Neural cell (in vitro differentiated cells): ENCODE measurements at regions not wholly inside any gene's neighbourhood (a gene's known extent, or its start where the extent isn't known, plus 50 kb on each side); places are given as distances from the start of the nearest gene placed in this dataset.
"Not testable (repeated sequence)": the region's sequence is repeated elsewhere in the genome, so short reads cannot be mapped to it uniquely, and the experiment has no call there.

Experiments used
- H2AFZ ChIP-seq: fragments of 200-600, 300-800 bp; sonication (generic), shearing (Covaris generic); 2 replicates; pipeline ENCODE4 v1.6.0; 2014; ENCODE audit warnings: low read depth, mild to moderate bottlenecking, antibody characterized with exemption, low read length, moderate library complexity
- H3F3A ChIP-seq: fragments of 200-600 bp; shearing (Covaris generic); 2 replicates; pipeline ENCODE4 v1.6.1; 2016; ENCODE audit warnings: mild to moderate bottlenecking, moderate library complexity, mixed read lengths, antibody characterized with exemption, low read length; ENCODE audit not compliant: insufficient read depth, poor library complexity, severe bottlenecking
- H3K27ac ChIP-seq: fragments of 200-600, 300-800 bp; sonication (generic), shearing (Covaris generic); 2 replicates; pipeline ENCODE4 v1.5.1; 2014; ENCODE audit warnings: mild to moderate bottlenecking, low read length, moderate library complexity
- H3K27me3 ChIP-seq: fragments of 300-800, 200-600 bp; sonication (generic), shearing (Covaris generic); 2 replicates; pipeline ENCODE4 v1.6.0; 2014; ENCODE audit warnings: mild to moderate bottlenecking, low read depth, low read length, moderate library complexity; ENCODE audit not compliant: insufficient read depth
- H3K36me3 ChIP-seq: fragments of 300-800, 200-600 bp; sonication (generic), shearing (Covaris generic); 2 replicates; pipeline ENCODE4 v1.5.1; 2014; ENCODE audit warnings: mild to moderate bottlenecking, antibody characterized with exemption, low read length, moderate library complexity; ENCODE audit not compliant: insufficient read depth
- H3K4me2 ChIP-seq: fragments of 300-800, 200-600 bp; sonication (generic), shearing (Covaris generic); 2 replicates; pipeline ENCODE4 v1.6.0; 2014; ENCODE audit warnings: mild to moderate bottlenecking, low read length
- H3K4me3 ChIP-seq: fragments of 300-800, 200-600 bp; sonication (generic), shearing (Covaris generic); 2 replicates; pipeline ENCODE4 v1.5.1; 2014; ENCODE audit warnings: mild to moderate bottlenecking, low read length, moderate library complexity
- H3K79me2 ChIP-seq: fragments of 200-600 bp; shearing (Covaris generic); replicated peaks from 2 replicates; pipeline ENCODE4 v1.6.0; 2014; ENCODE audit warnings: mild to moderate bottlenecking, low read length, moderate library complexity; ENCODE audit not compliant: insufficient read depth
- H3K9ac ChIP-seq: fragments of 300-800, 200-600 bp; sonication (generic), shearing (Covaris generic); 2 replicates; pipeline ENCODE4 v1.6.1; 2016; ENCODE audit warnings: mild to moderate bottlenecking, low read length, mixed read lengths
- H3K9me2 ChIP-seq: fragments of 200-600 bp; shearing (Covaris generic); 2 replicates; pipeline ENCODE4 v1.6.1; 2016; ENCODE audit warnings: mild to moderate bottlenecking, low read length, mixed read lengths; ENCODE audit not compliant: insufficient read depth
- H3K9me3 ChIP-seq: fragments of 200-600, 300-800 bp; sonication (generic), shearing (Covaris generic); 2 replicates; pipeline ENCODE4 v1.6.1; 2016; ENCODE audit warnings: mild to moderate bottlenecking, mixed run types, low read length, moderate library complexity, mixed read lengths
- H4K20me1 ChIP-seq: fragments of 200-600 bp; shearing (Covaris generic); 2 replicates; pipeline ENCODE4 v1.6.1; 2016; ENCODE audit warnings: mild to moderate bottlenecking, mixed run types; ENCODE audit not compliant: insufficient read depth
- CTCF ChIP-seq: fragments of 450-650 bp; IDR thresholded peaks from 2 replicates; pipeline ENCODE4 v1.5.1; 2014; ENCODE audit warnings: antibody characterized with exemption, mild to moderate bottlenecking, moderate library complexity; ENCODE audit not compliant: poor library complexity, severe bottlenecking
- EP300 ChIP-seq: fragments of 450-650 bp; conservative IDR thresholded peaks from 2 replicates; pipeline ENCODE4 v1.6.1; 2014; ENCODE audit warnings: antibody characterized with exemption, mild to moderate bottlenecking, moderate library complexity; ENCODE audit not compliant: poor library complexity, severe bottlenecking
- EZH2 ChIP-seq: fragments of 200-600, 300-800 bp; shearing (Covaris generic), sonication (generic); IDR thresholded peaks from 2 replicates; pipeline ENCODE4 v1.6.1; 2014; ENCODE audit warnings: antibody characterized with exemption, low read length, borderline replicate concordance, mild to moderate bottlenecking; ENCODE audit not compliant: insufficient read depth, poor library complexity, severe bottlenecking
- MXI1 ChIP-seq: fragments of 450-650 bp; conservative IDR thresholded peaks from 2 replicates; pipeline ENCODE4 v1.6.1; 2014; ENCODE audit warnings: antibody characterized with exemption, mild to moderate bottlenecking; ENCODE audit not compliant: poor library complexity, severe bottlenecking
- POLR2AphosphoS5 ChIP-seq: IDR thresholded peaks from 2 replicates; pipeline ENCODE4 v1.6.1; 2012
- RAD21 ChIP-seq: fragments of 450-650 bp; conservative IDR thresholded peaks from 2 replicates; pipeline ENCODE4 v1.6.1; 2014; ENCODE audit warnings: antibody characterized with exemption, mild to moderate bottlenecking, moderate library complexity
- REST ChIP-seq: IDR thresholded peaks from 2 replicates; pipeline ENCODE4 v1.6.1; 2012; ENCODE audit warnings: borderline replicate concordance
- SMC3 ChIP-seq: fragments of 450-650 bp; conservative IDR thresholded peaks from 2 replicates; pipeline ENCODE4 v1.6.1; 2014; ENCODE audit warnings: antibody characterized with exemption, mild to moderate bottlenecking, moderate library complexity; ENCODE audit not compliant: poor library complexity
- TAF1 ChIP-seq: IDR thresholded peaks from 2 replicates; pipeline ENCODE4 v1.6.1; 2012; ENCODE audit warnings: low read depth

- no peaks in the 10 kb centered on the region for H3K36me3 ChIP-seq
- H4K20me1 ChIP-seq = no peaks in the 10 kb centered on the region
- TF ChIP-seq POLR2AphosphoS5 = no peak
- TF ChIP-seq MXI1 = no peak
- no peak for TF ChIP-seq TAF1
- TF ChIP-seq EZH2 = no peak
- TF ChIP-seq RAD21 = no peak
- no peak for TF ChIP-seq CTCF
- TF ChIP-seq REST = no peak
- no peak for TF ChIP-seq SMC3
- TF ChIP-seq EP300 = no peak
- H3K9me2 ChIP-seq = no peaks in the 10 kb centered on the region
- H3K27me3 ChIP-seq = no peaks in the 10 kb centered on the region
- no peak overlapping the region for H3K4me3 ChIP-seq
- H3K79me2 ChIP-seq = no peaks in the 10 kb centered on the region
- no peak overlapping the region for H3K4me2 ChIP-seq
- H3K9ac ChIP-seq = no peak overlapping the region
- no peak overlapping the region for H2AFZ ChIP-seq
- no peak overlapping the region for H3K27ac ChIP-seq
- H3F3A ChIP-seq = no peaks in the 10 kb centered on the region
- no peaks in the 10 kb centered on the region for H3K9me3 ChIP-seq
Observed at GRCh38 chr5:131096774-131097710, 68.0 kb downstream of the HINT1 start.

GRCh38 chr5:131095561-131095960, 69.5 kb downstream of the HINT1 start:
- H3K9me3 ChIP-seq, H2AFZ ChIP-seq, H3K4me3 ChIP-seq, H3K4me2 ChIP-seq, H3K9me2 ChIP-seq, H3F3A ChIP-seq, H4K20me1 ChIP-seq, H3K79me2 ChIP-seq, H3K36me3 ChIP-seq, H3K27ac ChIP-seq, H3K27me3 ChIP-seq, H3K9ac ChIP-seq: not testable (repeated sequence)
